ENCODE measurements at regions not wholly inside any gene's neighbourhood (a gene's known extent, or its start where the extent isn't known, plus 50 kb on each side); places are given as distances from the start of the nearest gene placed in this dataset.

- TF ChIP-seq ESRRA (IDR thresholded peaks at IDR 0.05; ENCODE audit: borderline replicate concordance, low read length), result no peak
- TF ChIP-seq POLR2A (IDR thresholded peaks at IDR 0.05; ENCODE audit: low read length), result no peak
- TF ChIP-seq HOXA7 (CRISPR knock-in tag; IDR thresholded peaks at IDR 0.05), result no peak
- no peak for TF ChIP-seq RAD21 (conservative IDR thresholded peaks at IDR 0.05 in 1 of 2, IDR thresholded peaks at IDR 0.05 in 1 of 2)
- no peak for TF ChIP-seq CTCF (IDR thresholded peaks at IDR 0.05)
- no peak for TF ChIP-seq TP53 (CRISPR knock-in tag; IDR thresholded peaks at IDR 0.05)
- no peak for TF ChIP-seq CEBPB (IDR thresholded peaks at IDR 0.05)
- TF ChIP-seq ELK1 (IDR thresholded peaks at IDR 0.05; ENCODE audit: low read depth, low read length), result no peak
Measured at GRCh38 chr17:20927308-20927977, 115.4 kb downstream of the USP22 start.

Measured in A549 (cell line).